SU-DHL-6 (cell line): ENCODE measurements at regions not wholly inside any gene's neighbourhood (a gene's known extent, or its start where the extent isn't known, plus 50 kb on each side); places are given as distances from the start of the nearest gene placed in this dataset.
"Not testable (repeated sequence)": the region's sequence is repeated elsewhere in the genome, so short reads cannot be mapped to it uniquely, and the experiment has no call there.

Experiments used
- H2AFZ ChIP-seq: fragments of 200-600 bp; sonication (generic); 2 replicates; pipeline ENCODE4 v1.6.1; 2014; ENCODE audit warnings: low read depth, mild to moderate bottlenecking, moderate library complexity, mixed read lengths, antibody characterized with exemption, low read length; ENCODE audit not compliant: severe bottlenecking
- H3F3A ChIP-seq: fragments of 200-600 bp; shearing (Covaris generic); 2 replicates; pipeline ENCODE4 v1.6.0; 2016; ENCODE audit warnings: antibody characterized with exemption, mild to moderate bottlenecking; ENCODE audit not compliant: insufficient read depth
- H3K27ac ChIP-seq: fragments of 200-600 bp; sonication (generic); 2 replicates; pipeline ENCODE4 v1.5.1; 2016; ENCODE audit warnings: low read depth, mild to moderate bottlenecking, low read length, moderate library complexity, mixed read lengths
- H3K27me3 ChIP-seq: fragments of 200-600 bp; sonication (generic), shearing (Covaris generic); 2 replicates; pipeline ENCODE4 v1.6.0; 2014; ENCODE audit warnings: mild to moderate bottlenecking, low read length
- H3K36me3 ChIP-seq: fragments of 200-600 bp; sonication (generic); 2 replicates; pipeline ENCODE4 v1.6.1; 2014; ENCODE audit warnings: mild to moderate bottlenecking, low read length, mixed read lengths
- H3K4me2 ChIP-seq: fragments of 300-600, 200-600 bp; shearing (Covaris generic), sonication (generic); 2 replicates; pipeline ENCODE4 v1.6.0; 2014; ENCODE audit warnings: low read length, low read depth, mild to moderate bottlenecking; ENCODE audit not compliant: poor library complexity, severe bottlenecking
- H3K4me3 ChIP-seq: fragments of 200-600 bp; sonication (generic); 2 replicates; pipeline ENCODE4 v1.5.1; 2014; ENCODE audit warnings: antibody characterized with exemption, low read length, mild to moderate bottlenecking, mixed read lengths; ENCODE audit not compliant: insufficient read depth, poor library complexity, severe bottlenecking
- H3K79me2 ChIP-seq: fragments of 200-600 bp; sonication (generic); 2 replicates; pipeline ENCODE4 v1.6.1; 2014; ENCODE audit warnings: mild to moderate bottlenecking, low read length, moderate library complexity; ENCODE audit not compliant: insufficient read depth
- H3K9ac ChIP-seq: fragments of 200-600 bp; sonication (generic); 2 replicates; pipeline ENCODE4 v1.7.0; 2014; ENCODE audit warnings: mild to moderate bottlenecking, low read length
- H3K9me2 ChIP-seq: fragments of 200-600 bp; sonication (generic); replicated peaks from 2 replicates; pipeline ENCODE4 v1.6.1; 2014; ENCODE audit warnings: low read length; ENCODE audit not compliant: insufficient read depth
- H3K9me3 ChIP-seq: fragments of 200-600 bp; sonication (generic); 2 replicates; pipeline ENCODE4 v1.6.1; 2014; ENCODE audit warnings: low read length, mixed read lengths; ENCODE audit not compliant: insufficient read depth
- H4K20me1 ChIP-seq: fragments of 200-600 bp; sonication (generic); 2 replicates; pipeline ENCODE4 v1.6.1; 2014; ENCODE audit warnings: low read depth, mild to moderate bottlenecking, antibody characterized with exemption, low read length, moderate library complexity, mixed read lengths
- EZH2phosphoT487 ChIP-seq: fragments of 200-600 bp; sonication (generic), shearing (Covaris generic); conservative IDR thresholded peaks from 2 replicates; pipeline ENCODE4 v1.6.1; 2018; ENCODE audit warnings: mild to moderate bottlenecking, antibody characterized with exemption, low read length, moderate library complexity, mixed read lengths
- TF ChIP-seq, protein P1 (sequence below): fragments of 200-600 bp; sonication (generic); IDR thresholded peaks from one replicate; pipeline ENCODE4 v1.5.1; 2017; ENCODE audit warnings: antibody characterized with exemption, mild to moderate bottlenecking, low read length, moderate library complexity; ENCODE audit not compliant: insufficient read depth, poor library complexity, severe bottlenecking

DNA sequence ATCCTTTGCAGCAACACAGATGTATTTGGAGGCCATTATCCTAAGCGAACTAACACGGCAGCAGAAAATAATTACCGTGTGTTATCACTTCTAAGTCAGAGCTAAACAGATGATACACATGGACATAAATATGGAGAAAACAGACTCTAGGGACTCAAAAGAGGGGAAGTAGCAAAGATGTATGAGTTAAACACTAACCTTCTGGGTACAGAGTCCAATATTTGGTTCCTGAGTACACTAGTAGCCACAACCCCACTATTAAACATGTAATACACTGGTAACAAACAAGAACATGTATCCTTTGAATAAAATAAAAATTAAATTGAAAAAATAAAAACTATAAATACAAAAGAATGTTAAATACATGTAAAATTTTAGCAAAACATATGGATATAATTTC, 118.0 kb upstream of the SLITRK5 start:
- Histone ChIP-seq H3K9ac (no peak overlapping the region), H3K27me3 (no peaks in the 10 kb centered on the region), H3K9me3 (no peaks in the 10 kb centered on the region), H3K9me2 (0 out of 2 replicates have a peak, but pooled peaks cover 4% of the 10 kb centered on the region), H2AFZ (no peak overlapping the region), H3K79me2 (no peaks in the 10 kb centered on the region), H4K20me1 (no peaks in the 10 kb centered on the region), H3K36me3 (no peaks in the 10 kb centered on the region), H3F3A (no peaks in the 10 kb centered on the region), H3K4me3 (no peak overlapping the region), H3K4me2 (no peak overlapping the region), H3K27ac (no peak overlapping the region)
- no peak for TF ChIP-seq EZH2phosphoT487
- TF ChIP-seq, protein P1, sequence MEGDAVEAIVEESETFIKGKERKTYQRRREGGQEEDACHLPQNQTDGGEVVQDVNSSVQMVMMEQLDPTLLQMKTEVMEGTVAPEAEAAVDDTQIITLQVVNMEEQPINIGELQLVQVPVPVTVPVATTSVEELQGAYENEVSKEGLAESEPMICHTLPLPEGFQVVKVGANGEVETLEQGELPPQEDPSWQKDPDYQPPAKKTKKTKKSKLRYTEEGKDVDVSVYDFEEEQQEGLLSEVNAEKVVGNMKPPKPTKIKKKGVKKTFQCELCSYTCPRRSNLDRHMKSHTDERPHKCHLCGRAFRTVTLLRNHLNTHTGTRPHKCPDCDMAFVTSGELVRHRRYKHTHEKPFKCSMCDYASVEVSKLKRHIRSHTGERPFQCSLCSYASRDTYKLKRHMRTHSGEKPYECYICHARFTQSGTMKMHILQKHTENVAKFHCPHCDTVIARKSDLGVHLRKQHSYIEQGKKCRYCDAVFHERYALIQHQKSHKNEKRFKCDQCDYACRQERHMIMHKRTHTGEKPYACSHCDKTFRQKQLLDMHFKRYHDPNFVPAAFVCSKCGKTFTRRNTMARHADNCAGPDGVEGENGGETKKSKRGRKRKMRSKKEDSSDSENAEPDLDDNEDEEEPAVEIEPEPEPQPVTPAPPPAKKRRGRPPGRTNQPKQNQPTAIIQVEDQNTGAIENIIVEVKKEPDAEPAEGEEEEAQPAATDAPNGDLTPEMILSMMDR: no peak

DNA sequence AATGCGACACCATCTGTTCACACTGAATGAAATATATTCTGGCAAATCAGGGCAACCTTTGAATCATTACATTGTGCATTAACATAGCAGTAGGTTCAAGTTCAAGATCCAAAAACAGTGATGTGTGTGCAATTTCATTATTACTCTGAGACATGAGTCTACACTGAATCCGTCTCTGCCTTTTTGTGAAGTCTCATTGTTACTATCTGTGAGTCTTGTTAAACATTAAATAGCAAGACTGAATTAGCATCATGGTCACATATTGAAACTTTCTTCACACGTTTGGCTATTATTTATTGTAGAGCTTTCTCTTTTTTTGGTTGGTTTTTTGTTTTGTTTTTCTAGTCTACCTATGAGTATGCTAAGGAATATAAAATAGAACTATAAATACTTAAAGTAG, 117.1 kb upstream of the SLITRK5 start:
- Histone ChIP-seq H3K4me3 (no peak overlapping the region), H3K79me2 (no peaks in the 10 kb centered on the region), H3K27me3 (no peaks in the 10 kb centered on the region), H3K36me3 (no peaks in the 10 kb centered on the region), H3F3A (no peaks in the 10 kb centered on the region), H4K20me1 (no peaks in the 10 kb centered on the region), H3K4me2 (no peak overlapping the region), H3K27ac (no peak overlapping the region), H3K9me2 (0 out of 2 replicates have a peak, but pooled peaks cover 4% of the 10 kb centered on the region), H3K9ac (no peak overlapping the region), H2AFZ (no peak overlapping the region), H3K9me3 (no peaks in the 10 kb centered on the region)
- TF ChIP-seq, protein P1: no peak
- TF ChIP-seq EZH2phosphoT487: no peak

DNA sequence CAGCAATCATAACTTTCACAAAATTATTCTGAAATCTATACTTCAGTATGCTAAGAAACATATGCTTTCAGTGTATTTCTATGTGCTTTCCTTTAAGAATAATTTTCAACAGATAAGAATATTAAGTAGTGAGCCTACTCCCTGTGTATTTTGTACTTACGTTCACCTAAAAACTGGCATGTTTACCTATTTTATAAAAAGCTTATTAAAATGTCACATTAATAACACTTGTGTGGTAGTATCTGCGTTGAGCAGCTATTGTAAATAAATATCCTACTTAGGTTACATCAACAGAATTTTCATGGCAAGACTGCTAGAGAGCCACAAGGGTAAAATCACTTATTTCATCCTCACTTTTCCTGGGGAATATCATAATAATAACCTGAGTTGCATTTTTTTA, 113.4 kb upstream of the SLITRK5 start:
- Histone ChIP-seq H3K9ac (no peak overlapping the region), H3K36me3 (no peaks in the 10 kb centered on the region), H3K27me3 (no peaks in the 10 kb centered on the region), H3K79me2 (no peaks in the 10 kb centered on the region), H3K9me2 (0 out of 2 replicates have a peak, but pooled peaks cover 4% of the 10 kb centered on the region), H3K4me2 (no peak overlapping the region), H3K9me3 (no peaks in the 10 kb centered on the region), H2AFZ (no peak overlapping the region), H3F3A (no peaks in the 10 kb centered on the region), H3K27ac (no peak overlapping the region), H4K20me1 (no peaks in the 10 kb centered on the region), H3K4me3 (no peak overlapping the region)
- no peak for TF ChIP-seq EZH2phosphoT487
- TF ChIP-seq, protein P1: no peak

DNA sequence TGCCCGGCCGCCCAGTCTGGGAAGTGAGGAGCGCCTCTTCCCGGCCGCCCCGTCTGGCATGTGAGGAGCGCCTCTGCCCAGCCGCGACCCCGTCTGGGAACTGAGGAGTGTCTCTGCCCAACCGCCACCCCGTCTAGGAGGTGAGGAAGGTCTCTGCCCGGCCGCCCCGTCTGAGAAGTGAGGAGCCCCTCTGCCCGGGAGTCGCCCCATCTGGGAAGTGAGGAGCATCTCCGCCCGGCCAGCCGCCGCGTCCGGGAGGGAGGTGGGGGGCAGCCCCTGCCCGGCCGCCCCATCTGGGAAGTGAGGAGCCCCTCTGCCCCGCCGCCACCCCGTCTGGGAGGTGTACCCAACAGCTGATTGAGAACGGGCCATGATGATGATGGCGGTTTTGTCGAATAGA, 109.6 kb upstream of the SLITRK5 start:
- H3K79me2 ChIP-seq, H3K4me2 ChIP-seq: not testable (repeated sequence)

More for the DNA sequence above, 109.6 kb upstream of the SLITRK5 start:
- H3K36me3 ChIP-seq, H3K9ac ChIP-seq, H3K27me3 ChIP-seq, H3K27ac ChIP-seq, H4K20me1 ChIP-seq, H3K4me3 ChIP-seq, H2AFZ ChIP-seq, H3F3A ChIP-seq, H3K9me3 ChIP-seq, H3K9me2 ChIP-seq: not testable (repeated sequence)
